Upper lobe of left lung (tissue), 4 donors: ENCODE measurements at regions not wholly inside any gene's neighbourhood (a gene's known extent, or its start where the extent isn't known, plus 50 kb on each side); places are given as distances from the start of the nearest gene placed in this dataset.

Experiments
- EP300 ChIP-seq, 4 donors: sonication (generic); formaldehyde crosslinking; IDR thresholded peaks; one replicate each; pipeline ENCODE4 v1.5.1; 2017; ENCODE audit warnings: antibody characterized with exemption in 4 of 4, control low read depth in 2 of 4
- POLR2A ChIP-seq, 4 donors: fragments of 450-650 bp; IDR thresholded peaks; one replicate each; pipeline ENCODE4 v1.5.1; 2016 to 2017; ENCODE audit warnings: antibody characterized with exemption in 4 of 4, mild to moderate bottlenecking in 2 of 4
- TF ChIP-seq, protein P1 (sequence below), 6 experiments: fragments of 450-650 bp in 4 of 6; fragments of 200-600 bp in 2 of 6; sonication (generic) in 2 of 6; IDR thresholded peaks; one replicate each; pipeline ENCODE4 v1.5.1; 2016 to 2019; ENCODE audit warnings: antibody characterized with exemption in 6 of 6

DNA sequence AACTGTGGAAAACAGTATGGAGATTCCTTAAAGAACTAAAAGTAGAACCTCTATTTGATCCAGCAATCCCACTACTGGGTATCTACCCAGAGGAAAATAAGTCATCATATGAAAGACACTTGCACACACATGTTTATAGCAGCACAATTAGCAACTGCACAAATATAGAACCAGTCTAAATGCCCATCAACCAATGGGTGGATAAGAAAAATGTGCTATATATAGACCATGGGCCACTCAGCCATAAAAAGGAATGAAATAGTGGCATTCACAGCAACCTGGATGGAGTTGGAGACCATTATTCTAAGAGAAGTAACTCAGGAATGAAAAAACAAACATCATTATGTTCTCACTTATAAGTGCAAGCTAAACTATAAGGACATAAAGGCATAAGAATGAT, 105.0 kb upstream of the PGBD5 start:
- TF ChIP-seq, protein P1, sequence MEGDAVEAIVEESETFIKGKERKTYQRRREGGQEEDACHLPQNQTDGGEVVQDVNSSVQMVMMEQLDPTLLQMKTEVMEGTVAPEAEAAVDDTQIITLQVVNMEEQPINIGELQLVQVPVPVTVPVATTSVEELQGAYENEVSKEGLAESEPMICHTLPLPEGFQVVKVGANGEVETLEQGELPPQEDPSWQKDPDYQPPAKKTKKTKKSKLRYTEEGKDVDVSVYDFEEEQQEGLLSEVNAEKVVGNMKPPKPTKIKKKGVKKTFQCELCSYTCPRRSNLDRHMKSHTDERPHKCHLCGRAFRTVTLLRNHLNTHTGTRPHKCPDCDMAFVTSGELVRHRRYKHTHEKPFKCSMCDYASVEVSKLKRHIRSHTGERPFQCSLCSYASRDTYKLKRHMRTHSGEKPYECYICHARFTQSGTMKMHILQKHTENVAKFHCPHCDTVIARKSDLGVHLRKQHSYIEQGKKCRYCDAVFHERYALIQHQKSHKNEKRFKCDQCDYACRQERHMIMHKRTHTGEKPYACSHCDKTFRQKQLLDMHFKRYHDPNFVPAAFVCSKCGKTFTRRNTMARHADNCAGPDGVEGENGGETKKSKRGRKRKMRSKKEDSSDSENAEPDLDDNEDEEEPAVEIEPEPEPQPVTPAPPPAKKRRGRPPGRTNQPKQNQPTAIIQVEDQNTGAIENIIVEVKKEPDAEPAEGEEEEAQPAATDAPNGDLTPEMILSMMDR (IDR thresholded peaks at IDR 0.05): no peak
- TF ChIP-seq POLR2A (IDR thresholded peaks at IDR 0.05) (no peak), EP300 (IDR thresholded peaks at IDR 0.05) (no peak)
